HepG2 (cell line): ENCODE measurements at regions not wholly inside any gene's neighbourhood (a gene's known extent, or its start where the extent isn't known, plus 50 kb on each side); places are given as distances from the start of the nearest gene placed in this dataset.

Experiments
- BRD4 ChIP-seq: sonication (generic); formaldehyde crosslinking; IDR thresholded peaks from 2 replicates; pipeline ENCODE4 v1.4.0; 2020; ENCODE audit warnings: missing genetic modification reagents
- FOXA1 ChIP-seq, 2 experiments: fragments of 450-650 bp in 1 of 2; sonication (generic) in 1 of 2; formaldehyde crosslinking in 1 of 2; IDR thresholded peaks; 2 replicates each; pipeline versions ENCODE4 v1.4.0 to v1.6.1; 2016 to 2020; ENCODE audit warnings: missing genetic modification reagents in 1 of 2
- FOXK1 ChIP-seq: sonication (generic); formaldehyde crosslinking; IDR thresholded peaks from 2 replicates; pipeline ENCODE4 v1.4.0; 2020; ENCODE audit warnings: low read depth, missing genetic modification reagents, borderline replicate concordance
- HOXA5 ChIP-seq: sonication (generic); formaldehyde crosslinking; IDR thresholded peaks from 2 replicates; pipeline ENCODE4 v1.4.0; 2020; ENCODE audit warnings: missing genetic modification reagents
- KDM2A ChIP-seq: sonication (generic); formaldehyde crosslinking; IDR thresholded peaks from 2 replicates; pipeline ENCODE4 v1.4.0; 2020; ENCODE audit warnings: low read depth, missing genetic modification reagents, borderline replicate concordance
- MATR3 ChIP-seq: sonication (generic); formaldehyde crosslinking; IDR thresholded peaks from 2 replicates; pipeline ENCODE4 v1.4.0; 2020; ENCODE audit warnings: missing genetic modification reagents
- MED1 ChIP-seq: sonication (generic); formaldehyde crosslinking; IDR thresholded peaks from 2 replicates; pipeline ENCODE4 v1.4.0; 2020; ENCODE audit warnings: missing genetic modification reagents
- MEIS2 ChIP-seq: sonication (generic); formaldehyde crosslinking; IDR thresholded peaks from 2 replicates; pipeline ENCODE4 v1.9.0; 2021; ENCODE audit warnings: mild to moderate bottlenecking, missing genetic modification reagents
- MXI1 ChIP-seq: IDR thresholded peaks from 3 replicates; pipeline ENCODE4 v1.6.1; 2012; ENCODE audit warnings: low read depth, low read length, inconsistent platforms, borderline replicate concordance
- NKX3-1 ChIP-seq: sonication (generic); formaldehyde crosslinking; IDR thresholded peaks from 2 replicates; pipeline ENCODE4 v1.5.0; 2020; ENCODE audit warnings: missing genetic modification reagents
- SRF ChIP-seq: IDR thresholded peaks from 2 replicates; pipeline ENCODE4 v1.6.1; 2011; ENCODE audit warnings: mild to moderate bottlenecking, low read depth, low read length, moderate library complexity
- THAP11 ChIP-seq: IDR thresholded peaks from 2 replicates; pipeline ENCODE4 v1.6.1; 2016; ENCODE audit warnings: missing biosample characterization, missing genetic modification reagents
- YEATS2 ChIP-seq: sonication (generic); formaldehyde crosslinking; IDR thresholded peaks from 2 replicates; pipeline ENCODE4 v1.4.0; 2020; ENCODE audit warnings: missing genetic modification reagents, borderline replicate concordance
- ZFP37 ChIP-seq: sonication (generic); formaldehyde crosslinking; IDR thresholded peaks from 2 replicates; pipeline ENCODE4 v1.4.0; 2020; ENCODE audit warnings: missing genetic modification reagents, borderline replicate concordance
- TF ChIP-seq, protein P1 (sequence below): sonication (generic); formaldehyde crosslinking; IDR thresholded peaks from 2 replicates; pipeline ENCODE4 v1.4.0; 2020; ENCODE audit warnings: missing genetic modification reagents
- TF ChIP-seq, protein P2 (sequence below): sonication (generic); formaldehyde crosslinking; IDR thresholded peaks from 2 replicates; pipeline ENCODE4 v1.4.0; 2020; ENCODE audit warnings: mild to moderate bottlenecking, missing genetic modification reagents, borderline replicate concordance
- TF ChIP-seq, protein P3 (sequence below), 2 experiments: sonication (generic) in 1 of 2; formaldehyde crosslinking in 1 of 2; IDR thresholded peaks; 2 replicates each; pipeline versions ENCODE4 v1.4.0 to v1.6.1; 2018 to 2020; ENCODE audit warnings: missing genetic modification reagents in 2 of 2, borderline replicate concordance in 1 of 2, low read depth in 1 of 2, mild to moderate bottlenecking in 1 of 2, missing biosample characterization in 1 of 2
- TF ChIP-seq, protein P4 (sequence below): IDR thresholded peaks from 2 replicates; pipeline ENCODE4 v1.6.1; 2016; ENCODE audit warnings: missing compliant biosample characterization, missing genetic modification reagents, borderline replicate concordance

DNA sequence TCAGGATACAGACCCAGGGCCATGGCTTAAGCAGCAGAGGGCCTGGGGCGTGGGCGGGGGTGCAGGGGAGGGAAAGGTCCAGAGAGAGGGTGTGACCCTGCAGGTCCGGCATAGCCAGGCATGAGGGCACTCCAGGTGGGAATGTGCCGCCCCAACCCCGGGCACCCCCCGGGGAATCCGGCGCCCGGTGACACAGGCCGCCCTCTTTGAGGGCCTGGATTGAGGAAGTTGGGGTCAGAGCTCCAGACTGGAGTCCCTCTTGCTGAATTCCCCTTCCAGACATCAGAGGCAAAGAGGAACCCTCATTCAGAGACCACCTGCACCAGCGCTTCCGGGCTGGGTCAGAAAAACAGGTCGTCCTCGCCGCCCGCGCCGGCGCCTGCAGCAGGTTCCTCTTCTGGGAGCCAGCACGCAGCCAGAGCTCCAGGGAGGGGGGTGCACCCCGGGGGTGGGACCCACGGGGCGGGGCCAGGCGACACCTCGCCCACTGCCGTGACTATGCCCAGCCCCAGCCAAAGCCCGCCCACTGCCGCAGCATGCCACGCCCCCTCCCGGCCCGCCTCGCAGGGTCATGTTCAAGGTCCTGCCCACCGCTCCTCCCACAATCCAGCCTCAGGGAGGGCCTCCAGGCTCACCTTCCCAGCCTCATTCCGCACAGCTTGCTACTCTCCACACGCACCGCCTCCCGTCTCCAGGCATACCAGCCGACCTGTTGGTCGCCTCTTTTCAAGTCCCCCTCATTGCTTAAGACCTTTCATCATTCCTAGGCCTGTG is 98.3 kb upstream of the ID2 start (continued):
- TF ChIP-seq, protein P1, sequence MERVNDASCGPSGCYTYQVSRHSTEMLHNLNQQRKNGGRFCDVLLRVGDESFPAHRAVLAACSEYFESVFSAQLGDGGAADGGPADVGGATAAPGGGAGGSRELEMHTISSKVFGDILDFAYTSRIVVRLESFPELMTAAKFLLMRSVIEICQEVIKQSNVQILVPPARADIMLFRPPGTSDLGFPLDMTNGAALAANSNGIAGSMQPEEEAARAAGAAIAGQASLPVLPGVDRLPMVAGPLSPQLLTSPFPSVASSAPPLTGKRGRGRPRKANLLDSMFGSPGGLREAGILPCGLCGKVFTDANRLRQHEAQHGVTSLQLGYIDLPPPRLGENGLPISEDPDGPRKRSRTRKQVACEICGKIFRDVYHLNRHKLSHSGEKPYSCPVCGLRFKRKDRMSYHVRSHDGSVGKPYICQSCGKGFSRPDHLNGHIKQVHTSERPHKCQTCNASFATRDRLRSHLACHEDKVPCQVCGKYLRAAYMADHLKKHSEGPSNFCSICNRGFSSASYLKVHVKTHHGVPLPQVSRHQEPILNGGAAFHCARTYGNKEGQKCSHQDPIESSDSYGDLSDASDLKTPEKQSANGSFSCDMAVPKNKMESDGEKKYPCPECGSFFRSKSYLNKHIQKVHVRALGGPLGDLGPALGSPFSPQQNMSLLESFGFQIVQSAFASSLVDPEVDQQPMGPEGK = peak; percentile 60; the same call in 1 of the 2 replicates
- TF ChIP-seq, protein P2, sequence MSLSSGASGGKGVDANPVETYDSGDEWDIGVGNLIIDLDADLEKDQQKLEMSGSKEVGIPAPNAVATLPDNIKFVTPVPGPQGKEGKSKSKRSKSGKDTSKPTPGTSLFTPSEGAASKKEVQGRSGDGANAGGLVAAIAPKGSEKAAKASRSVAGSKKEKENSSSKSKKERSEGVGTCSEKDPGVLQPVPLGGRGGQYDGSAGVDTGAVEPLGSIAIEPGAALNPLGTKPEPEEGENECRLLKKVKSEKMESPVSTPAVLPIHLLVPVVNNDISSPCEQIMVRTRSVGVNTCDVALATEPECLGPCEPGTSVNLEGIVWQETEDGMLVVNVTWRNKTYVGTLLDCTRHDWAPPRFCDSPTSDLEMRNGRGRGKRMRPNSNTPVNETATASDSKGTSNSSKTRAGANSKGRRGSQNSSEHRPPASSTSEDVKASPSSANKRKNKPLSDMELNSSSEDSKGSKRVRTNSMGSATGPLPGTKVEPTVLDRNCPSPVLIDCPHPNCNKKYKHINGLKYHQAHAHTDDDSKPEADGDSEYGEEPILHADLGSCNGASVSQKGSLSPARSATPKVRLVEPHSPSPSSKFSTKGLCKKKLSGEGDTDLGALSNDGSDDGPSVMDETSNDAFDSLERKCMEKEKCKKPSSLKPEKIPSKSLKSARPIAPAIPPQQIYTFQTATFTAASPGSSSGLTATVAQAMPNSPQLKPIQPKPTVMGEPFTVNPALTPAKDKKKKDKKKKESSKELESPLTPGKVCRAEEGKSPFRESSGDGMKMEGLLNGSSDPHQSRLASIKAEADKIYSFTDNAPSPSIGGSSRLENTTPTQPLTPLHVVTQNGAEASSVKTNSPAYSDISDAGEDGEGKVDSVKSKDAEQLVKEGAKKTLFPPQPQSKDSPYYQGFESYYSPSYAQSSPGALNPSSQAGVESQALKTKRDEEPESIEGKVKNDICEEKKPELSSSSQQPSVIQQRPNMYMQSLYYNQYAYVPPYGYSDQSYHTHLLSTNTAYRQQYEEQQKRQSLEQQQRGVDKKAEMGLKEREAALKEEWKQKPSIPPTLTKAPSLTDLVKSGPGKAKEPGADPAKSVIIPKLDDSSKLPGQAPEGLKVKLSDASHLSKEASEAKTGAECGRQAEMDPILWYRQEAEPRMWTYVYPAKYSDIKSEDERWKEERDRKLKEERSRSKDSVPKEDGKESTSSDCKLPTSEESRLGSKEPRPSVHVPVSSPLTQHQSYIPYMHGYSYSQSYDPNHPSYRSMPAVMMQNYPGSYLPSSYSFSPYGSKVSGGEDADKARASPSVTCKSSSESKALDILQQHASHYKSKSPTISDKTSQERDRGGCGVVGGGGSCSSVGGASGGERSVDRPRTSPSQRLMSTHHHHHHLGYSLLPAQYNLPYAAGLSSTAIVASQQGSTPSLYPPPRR (CRISPR knock-in tag) = peak; percentile 47; the same call in 1 of the 2 replicates
- 0 out of 2 replicates have a peak, but pooled peaks have one; percentile 53 for TF ChIP-seq KDM2A (CRISPR knock-in tag)
- TF ChIP-seq, protein P3, sequence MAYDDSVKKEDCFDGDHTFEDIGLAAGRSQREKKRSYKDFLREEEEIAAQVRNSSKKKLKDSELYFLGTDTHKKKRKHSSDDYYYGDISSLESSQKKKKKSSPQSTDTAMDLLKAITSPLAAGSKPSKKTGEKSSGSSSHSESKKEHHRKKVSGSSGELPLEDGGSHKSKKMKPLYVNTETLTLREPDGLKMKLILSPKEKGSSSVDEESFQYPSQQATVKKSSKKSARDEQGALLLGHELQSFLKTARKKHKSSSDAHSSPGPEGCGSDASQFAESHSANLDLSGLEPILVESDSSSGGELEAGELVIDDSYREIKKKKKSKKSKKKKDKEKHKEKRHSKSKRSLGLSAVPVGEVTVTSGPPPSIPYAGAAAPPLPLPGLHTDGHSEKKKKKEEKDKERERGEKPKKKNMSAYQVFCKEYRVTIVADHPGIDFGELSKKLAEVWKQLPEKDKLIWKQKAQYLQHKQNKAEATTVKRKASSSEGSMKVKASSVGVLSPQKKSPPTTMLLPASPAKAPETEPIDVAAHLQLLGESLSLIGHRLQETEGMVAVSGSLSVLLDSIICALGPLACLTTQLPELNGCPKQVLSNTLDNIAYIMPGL (CRISPR knock-in tag; IDR thresholded peaks at IDR 0.05; ENCODE audit: borderline replicate concordance in 1 of 2, low read depth in 1 of 2) = 0 out of 4 replicates have a peak, but pooled peaks of 1 of the 2 experiments have one; percentile 23
- TF ChIP-seq MATR3 (CRISPR knock-in tag) = no peak
- no peak for TF ChIP-seq NKX3-1 (CRISPR knock-in tag)
- TF ChIP-seq FOXA1 (IDR thresholded peaks at IDR 0.05) = no peak
- no peak for TF ChIP-seq FOXA1 (CRISPR knock-in tag; IDR thresholded peaks at IDR 0.05)
- 0 out of 3 replicates have a peak, but pooled peaks have one; percentile 35 for TF ChIP-seq MXI1
- TF ChIP-seq, protein P4, sequence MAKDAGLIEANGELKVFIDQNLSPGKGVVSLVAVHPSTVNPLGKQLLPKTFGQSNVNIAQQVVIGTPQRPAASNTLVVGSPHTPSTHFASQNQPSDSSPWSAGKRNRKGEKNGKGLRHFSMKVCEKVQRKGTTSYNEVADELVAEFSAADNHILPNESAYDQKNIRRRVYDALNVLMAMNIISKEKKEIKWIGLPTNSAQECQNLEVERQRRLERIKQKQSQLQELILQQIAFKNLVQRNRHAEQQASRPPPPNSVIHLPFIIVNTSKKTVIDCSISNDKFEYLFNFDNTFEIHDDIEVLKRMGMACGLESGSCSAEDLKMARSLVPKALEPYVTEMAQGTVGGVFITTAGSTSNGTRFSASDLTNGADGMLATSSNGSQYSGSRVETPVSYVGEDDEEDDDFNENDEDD (CRISPR knock-in tag) = 0 out of 2 replicates have a peak, but pooled peaks have one; percentile 36
- TF ChIP-seq HOXA5 (CRISPR knock-in tag) = 0 out of 2 replicates have a peak, but pooled peaks have one; percentile 49
- TF ChIP-seq THAP11 = peak; percentile 43; the same call in 1 of the 2 replicates
- no peak for TF ChIP-seq YEATS2 (CRISPR knock-in tag)
- TF ChIP-seq ZFP37 (CRISPR knock-in tag) = 0 out of 2 replicates have a peak, but pooled peaks have one; percentile 35
- peak; percentile 66; the same call in 1 of the 2 replicates for TF ChIP-seq FOXK1
- TF ChIP-seq MED1 (CRISPR knock-in tag) = peak; percentile 61
- 0 out of 2 replicates have a peak, but pooled peaks have one; percentile 48 for TF ChIP-seq BRD4 (CRISPR knock-in tag)
- TF ChIP-seq SRF = no peak
- TF ChIP-seq MEIS2 (CRISPR knock-in tag) = 0 out of 2 replicates have a peak, but pooled peaks have one; percentile 36
